ENCODE measurements at regions not wholly inside any gene's neighbourhood (a gene's known extent, or its start where the extent isn't known, plus 50 kb on each side); places are given as distances from the start of the nearest gene placed in this dataset.
"Not testable (repeated sequence)": the region's sequence is repeated elsewhere in the genome, so short reads cannot be mapped to it uniquely, and the experiment has no call there.

- TF ChIP-seq POLR2AphosphoS5, POLR2A (IDR thresholded peaks at IDR 0.05; ENCODE audit: low read depth, low read length): not testable (repeated sequence)
These were observed 56.9 kb upstream of the THBS1 start for GRCh38 chr15:39523968-39524367.
